HG02885 (cell line): ENCODE measurements at regions not wholly inside any gene's neighbourhood (a gene's known extent, or its start where the extent isn't known, plus 50 kb on each side); places are given as distances from the start of the nearest gene placed in this dataset.
"Not testable (repeated sequence)": the region's sequence is repeated elsewhere in the genome, so short reads cannot be mapped to it uniquely, and the experiment has no call there.

ENCODE experiments used
- ATAC-seq: cut with Tn5 transposase; IDR thresholded peaks from one replicate; pipeline ENCODE4 v1.9.1; 2021; ENCODE audit warnings: mild to moderate bottlenecking; ENCODE audit not compliant: unreplicated experiment, poor library complexity

DNA sequence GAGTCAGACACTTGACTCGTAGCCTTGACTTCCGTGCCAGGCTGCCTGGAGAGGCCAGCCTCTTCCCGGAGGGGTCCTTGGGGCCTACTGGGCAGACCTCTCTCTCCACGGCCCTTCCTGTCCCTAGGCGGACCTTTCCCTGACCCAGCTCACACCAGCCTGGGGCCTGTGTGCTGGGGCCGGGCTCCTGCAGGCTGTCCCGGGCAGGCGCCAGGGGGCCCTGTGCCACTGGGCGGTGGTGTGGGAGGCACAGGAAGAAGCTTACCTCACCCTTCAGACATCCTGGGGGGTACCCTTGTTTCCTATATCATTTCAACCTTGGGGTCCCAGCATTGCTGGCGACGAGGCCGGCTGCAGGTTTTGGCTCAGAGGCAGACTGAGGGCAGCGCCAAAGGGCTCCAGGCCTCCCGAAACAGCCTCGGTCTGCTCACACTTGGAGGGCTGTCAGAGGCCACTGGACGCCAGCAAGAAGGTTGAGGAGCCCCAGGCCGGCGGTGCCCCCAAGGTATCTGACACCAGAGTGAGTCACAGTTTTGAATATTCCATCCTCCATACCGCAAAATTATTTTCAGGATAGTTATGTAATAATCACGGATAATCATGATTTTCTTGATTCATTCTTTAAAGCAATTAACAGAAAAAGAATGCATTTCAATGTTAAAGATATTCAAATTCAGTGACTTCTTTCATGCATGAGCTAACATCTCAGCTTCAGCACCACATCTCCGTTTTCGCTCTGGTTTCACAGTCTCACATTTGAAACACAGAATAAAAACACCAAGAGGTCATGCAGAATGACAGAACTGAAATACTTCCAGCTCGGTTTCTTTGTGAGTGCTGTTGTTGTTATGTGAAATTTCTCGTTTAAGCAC, 3967.6 kb upstream of the TPTE start:
- peak; percentile 54 for ATAC-seq

DNA sequence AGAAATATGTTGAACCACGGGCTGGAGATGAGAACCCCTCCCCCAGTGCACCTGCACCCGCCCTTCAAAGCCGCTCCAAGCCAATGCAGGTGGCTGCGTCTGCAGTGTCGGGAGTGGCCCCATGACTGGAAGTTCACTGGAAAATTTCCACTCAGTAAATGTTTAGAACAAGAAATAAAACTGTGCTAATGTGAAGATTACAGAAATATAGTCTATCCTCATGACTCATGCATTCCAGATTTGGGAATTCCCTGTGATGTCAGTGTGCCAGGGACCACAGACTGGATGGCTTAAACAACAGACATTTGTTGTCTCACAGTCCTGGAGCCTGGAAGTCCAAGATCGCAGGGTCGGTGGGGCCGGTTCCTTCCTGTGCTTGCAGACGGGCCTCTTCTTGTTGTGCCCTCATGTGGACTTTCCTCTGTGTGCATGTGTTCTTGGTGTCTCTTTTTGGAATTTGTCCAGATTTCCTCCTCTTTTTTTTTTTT, 3967.0 kb upstream of the TPTE start:
- ATAC-seq = not testable (repeated sequence)

DNA sequence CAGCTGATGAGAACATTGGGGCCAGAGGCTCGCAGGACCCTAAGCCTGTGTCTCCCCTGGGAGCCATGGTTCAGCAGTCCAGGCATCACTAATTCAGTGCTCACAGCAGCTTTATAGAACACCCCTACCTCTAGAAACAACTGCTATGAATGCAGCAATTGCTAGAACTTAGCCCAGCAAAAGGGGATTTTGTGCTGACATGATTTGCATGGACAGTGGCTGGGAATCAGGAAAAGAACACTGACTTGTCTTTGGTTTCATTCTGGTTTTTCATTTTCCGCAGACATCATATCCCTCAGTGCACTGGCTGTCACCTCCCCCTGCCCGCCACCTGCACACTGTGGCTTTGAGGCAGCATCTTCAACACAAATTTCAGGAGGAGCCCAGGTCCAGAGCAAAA, 3964.9 kb upstream of the TPTE start:
- not testable (repeated sequence) for ATAC-seq

DNA sequence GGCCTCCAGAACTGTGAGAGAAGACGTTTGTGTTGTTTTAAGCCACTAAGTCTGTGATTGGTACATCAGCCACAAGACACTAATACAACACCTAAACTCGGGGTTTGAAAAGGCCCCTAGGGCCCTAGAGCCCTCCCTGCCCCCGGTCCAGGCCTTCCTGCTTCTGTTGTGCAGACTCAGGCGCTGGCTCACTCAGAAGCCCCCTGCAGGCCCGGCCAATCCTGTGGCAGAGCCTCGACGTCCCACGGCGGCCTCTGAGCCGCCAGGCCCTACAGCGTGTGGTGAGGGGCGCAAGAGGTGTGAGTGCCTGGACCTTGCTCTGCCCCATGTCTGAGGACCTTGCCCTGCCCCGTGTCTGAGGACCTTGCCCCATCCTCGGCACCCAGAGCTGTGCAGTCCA, 3964.0 kb upstream of the TPTE start:
- ATAC-seq = not testable (repeated sequence)

DNA sequence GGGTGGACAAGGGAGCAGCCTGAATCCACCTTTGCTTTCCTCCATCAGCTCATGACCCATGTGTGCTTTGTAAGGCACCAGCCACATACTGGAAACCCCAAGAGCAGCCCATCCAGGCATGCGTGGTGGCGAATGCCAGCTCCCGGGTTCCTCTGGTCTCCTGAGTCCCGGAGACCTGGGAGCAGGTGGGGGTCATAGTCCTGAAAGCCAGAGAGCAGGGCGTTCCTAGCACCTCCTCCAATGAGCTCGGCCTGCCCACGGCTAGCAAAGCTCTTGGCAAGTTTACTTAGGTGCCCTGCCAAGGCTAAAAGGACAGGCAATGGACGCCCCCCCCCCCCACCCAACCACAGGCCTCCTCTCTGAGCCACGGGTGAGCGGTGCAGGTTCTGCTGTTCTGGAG, 3960.2 kb upstream of the TPTE start:
- not testable (repeated sequence) for ATAC-seq

DNA sequence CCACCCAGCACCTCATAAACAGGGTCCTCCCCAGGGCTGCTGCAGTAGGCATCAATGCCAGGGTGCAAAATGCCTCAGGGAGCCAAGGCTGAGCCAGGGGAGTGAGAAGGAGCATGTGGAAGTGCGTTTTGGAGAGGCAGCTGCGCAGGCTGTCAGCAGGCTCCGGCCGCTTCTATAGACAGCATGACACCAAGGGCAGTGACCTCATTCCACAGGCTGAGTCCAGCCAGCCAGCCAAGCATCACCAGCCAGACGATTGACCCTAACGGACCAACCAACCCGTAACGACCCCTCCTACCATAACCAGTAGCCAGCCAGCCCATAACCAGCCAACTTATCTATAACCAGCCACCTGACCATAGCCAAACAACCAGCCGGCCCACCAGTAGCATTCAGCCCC, 3959.8 kb upstream of the TPTE start:
- not testable (repeated sequence) for ATAC-seq

DNA sequence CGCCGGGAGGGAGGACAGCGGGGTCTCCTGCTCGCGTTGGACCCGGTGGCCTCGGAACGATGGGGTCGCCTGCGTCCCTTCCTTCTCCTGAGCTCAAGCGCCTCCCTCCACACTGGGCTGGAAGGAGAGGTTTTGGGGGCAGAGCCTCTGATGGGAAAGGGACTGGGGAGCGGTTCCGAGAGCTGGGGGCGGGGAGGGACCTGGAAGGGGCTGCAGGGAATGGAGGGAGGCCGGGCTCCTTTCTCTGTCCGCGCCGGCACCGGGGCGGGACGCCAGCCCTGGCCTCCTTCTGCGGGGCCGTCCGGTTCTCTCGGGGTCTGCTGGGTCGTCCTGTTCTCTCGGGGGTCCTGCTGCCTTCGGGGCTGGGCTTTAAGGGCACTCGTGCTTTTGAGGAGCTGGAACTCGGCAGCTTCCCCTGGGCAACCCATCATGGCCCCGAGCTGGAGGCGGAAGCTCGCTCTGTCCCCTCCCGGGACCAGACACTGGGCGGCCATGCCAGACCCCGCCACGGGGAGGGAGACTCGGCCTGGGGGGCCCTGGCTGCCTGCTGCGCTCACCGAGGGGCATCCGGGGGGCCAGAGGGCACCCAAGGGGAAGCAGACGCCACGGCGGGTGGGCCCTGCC, 3956.7 kb upstream of the TPTE start:
- ATAC-seq = not testable (repeated sequence)

DNA sequence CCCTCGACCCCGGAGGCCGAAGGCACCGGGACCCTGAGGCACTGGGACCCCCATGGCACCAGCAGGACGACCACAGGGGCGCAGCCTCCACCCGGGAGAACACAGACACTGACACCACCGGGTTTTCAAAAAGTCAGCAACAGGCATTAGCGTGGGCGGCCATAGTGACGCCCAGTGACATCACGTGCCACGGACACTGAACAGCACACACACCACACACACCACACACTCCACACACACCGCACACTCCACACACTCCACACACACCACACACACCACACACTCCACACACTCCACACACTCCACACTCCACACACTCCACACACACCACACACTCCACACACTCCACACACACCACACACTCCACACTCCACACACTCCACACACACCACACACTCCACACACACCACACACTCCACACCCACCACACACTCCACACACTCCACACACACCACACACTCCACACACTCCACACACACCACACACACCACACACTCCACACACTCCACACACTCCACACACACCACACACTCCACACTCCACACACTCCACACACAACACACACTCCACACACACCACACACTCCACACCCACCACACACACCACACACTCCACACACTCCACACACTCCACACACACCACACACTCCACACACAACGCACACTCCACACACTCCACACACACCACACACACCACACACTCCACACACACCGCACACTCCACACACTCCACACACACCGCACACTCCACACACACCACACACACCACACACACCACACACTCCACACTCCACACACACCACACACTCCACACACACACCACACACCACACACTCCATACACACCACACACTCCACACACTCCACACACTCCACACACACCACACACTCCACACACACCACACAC, 3955.9 kb upstream of the TPTE start:
- not testable (repeated sequence) for ATAC-seq

DNA sequence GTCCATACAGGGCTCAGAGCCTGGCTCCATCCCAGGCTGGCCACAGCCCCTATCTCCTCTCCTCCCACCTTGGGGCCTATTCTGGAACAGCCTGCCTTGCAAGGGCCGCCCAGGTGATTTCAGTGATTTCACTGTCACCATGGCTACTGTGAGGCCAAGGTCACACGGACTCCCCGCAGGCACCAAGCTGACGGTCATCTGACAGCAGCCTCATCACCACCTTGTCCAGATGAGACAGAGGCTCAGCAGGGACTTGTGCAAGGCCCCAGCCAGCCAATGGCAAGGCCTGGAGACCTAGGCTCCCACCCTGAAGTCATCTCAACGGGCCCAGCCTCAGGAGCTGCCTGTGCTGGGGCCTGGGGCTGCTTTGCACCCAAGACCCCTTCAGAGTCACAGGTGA, 3953.8 kb upstream of the TPTE start:
- not testable (repeated sequence) for ATAC-seq

DNA sequence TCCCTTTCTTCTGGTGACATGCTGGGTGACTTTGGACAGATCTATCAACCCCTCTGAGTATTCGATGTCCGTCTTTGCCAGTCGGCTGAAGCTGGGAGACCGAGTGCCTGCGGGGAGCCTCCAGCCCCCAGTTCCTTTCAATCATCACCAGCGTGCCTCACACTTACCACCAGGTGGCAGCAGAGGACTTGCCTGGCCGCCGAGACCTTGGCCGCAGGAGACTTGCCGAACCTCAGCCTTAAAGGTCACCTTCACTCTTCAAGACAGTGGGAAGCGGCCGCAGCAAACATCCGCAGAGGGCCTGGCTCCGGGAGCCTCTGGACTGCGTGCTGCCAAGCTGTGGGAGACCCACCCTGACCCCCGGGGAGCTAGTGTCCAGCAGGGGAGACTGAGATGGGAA, 3952.2 kb upstream of the TPTE start:
- ATAC-seq = peak; percentile 52

DNA sequence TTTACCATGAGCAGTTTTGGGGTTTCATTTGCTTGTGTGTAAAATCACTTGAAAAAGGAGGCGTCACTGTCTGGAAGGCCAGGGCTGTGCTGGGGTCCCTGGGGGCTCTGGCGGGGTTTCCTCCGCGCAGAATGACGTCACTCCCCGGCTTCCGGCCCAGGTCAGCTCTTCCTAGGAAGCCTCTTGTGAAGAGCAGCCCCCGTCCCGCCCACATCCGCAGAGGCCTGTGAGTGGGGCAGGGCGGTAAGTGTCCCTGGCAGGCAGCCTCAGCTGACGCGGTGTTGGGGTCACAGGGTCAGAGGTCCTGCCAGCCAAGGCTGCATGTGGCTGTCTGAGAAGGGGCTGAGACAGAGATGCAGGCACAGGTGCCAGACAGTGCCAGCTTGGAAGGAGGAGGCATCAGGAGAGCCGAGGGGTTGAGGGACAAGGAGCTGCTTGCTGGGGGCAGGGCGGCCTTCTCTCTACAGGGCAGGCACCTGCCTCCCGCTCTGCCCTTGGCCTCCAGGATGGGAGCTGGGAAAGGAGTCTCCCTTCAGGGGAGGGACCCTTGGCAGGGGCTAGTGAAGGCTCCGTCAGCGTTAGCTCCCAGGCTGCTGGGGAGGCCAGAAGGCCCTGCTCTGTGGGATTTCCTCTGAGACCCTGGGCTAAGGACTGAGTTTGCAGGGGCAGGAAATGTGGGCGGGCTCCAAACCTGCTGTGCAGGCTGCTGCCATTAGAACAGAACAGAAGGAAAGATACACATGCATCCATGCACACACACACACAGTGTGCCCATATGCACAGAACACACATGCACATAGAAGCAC, 3951.6 kb upstream of the TPTE start:
- ATAC-seq = peak; percentile 42

DNA sequence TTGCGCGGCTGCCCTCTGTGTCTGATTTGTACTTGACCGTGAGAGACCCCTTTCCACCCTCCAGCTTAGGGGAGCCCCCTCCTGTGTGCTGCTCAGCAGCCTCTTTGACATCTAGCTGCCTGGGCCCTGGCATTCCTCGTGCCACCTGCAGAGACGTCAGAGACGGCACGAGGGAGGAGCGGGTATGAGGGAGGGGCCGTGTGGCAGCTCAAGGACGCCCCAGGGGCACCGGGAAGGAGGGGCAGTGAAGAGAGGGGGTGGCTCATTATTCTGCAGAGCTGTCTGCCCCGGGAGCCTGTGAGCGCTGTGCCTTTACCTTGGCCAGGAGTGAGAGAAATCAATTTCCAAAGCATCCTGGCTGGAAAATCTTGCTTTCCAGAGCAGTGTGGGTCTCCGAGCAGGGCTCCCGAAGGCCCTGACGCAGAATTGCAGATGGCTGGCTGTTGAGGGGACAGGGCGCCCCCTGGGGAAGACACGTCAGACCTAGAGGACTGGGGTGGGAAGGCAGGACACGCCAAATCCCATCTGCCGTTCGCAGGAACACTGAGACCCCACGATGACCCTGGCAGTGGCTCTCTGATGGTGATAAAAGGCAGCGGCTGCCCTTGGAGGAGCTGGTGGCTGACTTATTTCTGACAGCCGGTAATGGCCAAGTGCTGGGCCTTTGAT, 3950.5 kb upstream of the TPTE start:
- ATAC-seq = not testable (repeated sequence)

DNA sequence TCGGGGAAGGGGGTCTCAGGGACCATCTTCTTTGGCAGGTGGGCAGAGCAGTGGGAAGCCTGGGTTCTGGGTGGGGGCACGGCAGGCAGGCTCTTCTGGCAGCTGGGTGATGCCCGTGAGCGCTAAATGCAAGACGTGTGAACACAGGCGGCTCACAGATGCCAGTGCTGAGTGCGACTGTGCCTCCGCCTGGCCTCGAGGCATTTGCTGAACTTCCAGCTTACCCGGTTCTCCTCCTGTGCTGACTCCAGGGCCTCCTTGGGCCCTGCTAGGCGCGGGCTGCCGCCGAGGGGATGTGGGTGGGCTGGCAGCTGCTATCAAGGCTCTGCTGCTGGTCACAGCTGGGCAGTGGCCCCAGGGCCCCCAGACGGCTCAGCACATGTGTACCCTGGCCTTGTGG, 3947.8 kb upstream of the TPTE start:
- ATAC-seq = not testable (repeated sequence)

DNA sequence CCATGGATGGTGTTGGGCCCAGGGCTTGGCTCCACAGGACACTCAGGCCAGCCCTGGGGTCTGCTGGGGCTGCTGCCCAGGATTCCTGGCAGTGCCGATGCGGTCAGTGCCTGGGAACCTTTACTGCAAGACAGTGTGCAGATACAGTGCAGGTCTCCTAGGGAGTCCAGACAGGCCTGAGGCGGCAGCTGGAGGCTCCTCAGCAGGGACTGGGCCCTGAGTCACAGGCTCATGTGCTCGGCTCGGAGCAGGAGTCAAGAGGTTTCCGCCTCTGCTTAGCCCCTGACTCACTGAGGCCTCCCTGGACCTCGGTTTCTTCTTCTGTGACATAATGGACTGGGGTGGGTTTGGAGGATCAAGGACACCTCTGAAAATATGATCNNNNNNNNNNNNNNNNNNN, 3941.6 kb upstream of the TPTE start:
- ATAC-seq = not testable (repeated sequence)
